ENCODE measurements at regions not wholly inside any gene's neighbourhood (a gene's known extent, or its start where the extent isn't known, plus 50 kb on each side); places are given as distances from the start of the nearest gene placed in this dataset.
A peak's percentile ranks its signal among the peaks of the same experiment; 100 is the strongest.

- Histone ChIP-seq H3K27ac (ENCODE audit: low read depth in 1 of 2, low read length in 1 of 2) (no peak overlapping the region), H3K27me3 (ENCODE audit: control insufficient read depth in 2 of 2, insufficient read depth in 1 of 2, low read length in 1 of 2) (no peaks in the 10 kb centered on the region), H3K36me3 (ENCODE audit: control insufficient read depth in 2 of 2, insufficient read depth in 2 of 2, low read length in 1 of 2) (no peaks in the 10 kb centered on the region), H3K9me3 (ENCODE audit: control insufficient read depth in 2 of 2, insufficient read depth in 1 of 2, low read length in 1 of 2) (no peaks in the 10 kb centered on the region), H3K4me1 (ENCODE audit: control insufficient read depth in 2 of 2, insufficient read depth in 2 of 2, low read length in 2 of 2) (no peaks in the 10 kb centered on the region), H3K4me3 (ENCODE audit: low read length in 2 of 2) (no peak overlapping the region)
- WGBS: no CpG with 5 or more reads among the region's 2 CpGs
- no peak for DNase-seq (ENCODE audit: low read depth in 6 of 9, low spot score in 9 of 9)
These were observed 212.3 kb downstream of the RPS12 start for GRCh38 chr6:133026705-133027104.

- Histone ChIP-seq H3K36me3 (ENCODE audit: control insufficient read depth in 2 of 2, insufficient read depth in 2 of 2, low read length in 1 of 2) (no peaks in the 10 kb centered on the region), H3K27me3 (ENCODE audit: control insufficient read depth in 2 of 2, insufficient read depth in 1 of 2, low read length in 1 of 2) (no peaks in the 10 kb centered on the region), H3K4me1 (ENCODE audit: control insufficient read depth in 2 of 2, insufficient read depth in 2 of 2, low read length in 2 of 2) (no peaks in the 10 kb centered on the region), H3K4me3 (ENCODE audit: low read length in 2 of 2) (no peak overlapping the region), H3K9me3 (ENCODE audit: control insufficient read depth in 2 of 2, insufficient read depth in 1 of 2, low read length in 1 of 2) (no peaks in the 10 kb centered on the region), H3K27ac (ENCODE audit: low read depth in 1 of 2, low read length in 1 of 2) (no peak overlapping the region)
- no peak for DNase-seq (ENCODE audit: low read depth in 6 of 9, low spot score in 9 of 9)
- WGBS: 97% methylated on average over 4 of the region's 4 CpGs
These were observed 207.9 kb upstream of the EYA4 start for GRCh38 chr6:133033263-133033662.

DNA sequence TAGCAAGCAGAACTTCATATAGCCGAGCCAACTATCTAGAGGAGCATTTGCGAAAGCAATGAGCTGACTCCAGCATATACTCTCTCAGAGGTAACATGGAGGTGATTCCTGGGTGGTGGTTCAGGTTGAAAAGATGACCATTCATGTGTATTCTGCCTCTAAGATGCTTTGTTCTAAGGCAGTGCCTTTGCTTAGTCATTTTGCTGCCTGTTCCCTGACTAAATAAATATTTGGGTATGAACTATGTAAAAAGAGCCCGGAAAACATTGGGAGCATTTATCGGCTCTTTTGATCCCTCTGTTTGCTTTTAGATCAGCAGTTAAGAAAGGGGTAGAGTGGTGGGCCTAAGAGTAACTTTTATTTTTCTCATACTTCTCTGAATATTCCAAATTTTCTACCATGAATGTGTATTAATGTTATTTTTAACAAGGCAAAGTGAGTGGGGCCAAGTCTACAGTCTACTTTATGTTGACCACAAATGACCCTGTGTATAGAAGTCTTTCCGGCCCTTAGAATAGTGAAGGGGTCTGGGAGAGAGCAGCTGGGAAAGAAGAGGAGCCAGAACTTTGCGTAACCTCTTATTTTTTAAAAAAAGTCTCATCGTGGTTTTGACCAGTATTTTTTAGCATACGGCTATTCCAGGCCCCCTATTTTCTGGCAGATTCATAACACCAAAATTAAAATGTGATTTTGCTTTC lies 206.5 kb upstream of the EYA4 start:
- H3K4me3 ChIP-seq (ENCODE audit: low read length in 2 of 2): no peak overlapping the region
- H3K36me3 ChIP-seq (ENCODE audit: control insufficient read depth in 2 of 2, insufficient read depth in 2 of 2, low read length in 1 of 2): no peaks in the 10 kb centered on the region
- no peaks in the 10 kb centered on the region for H3K4me1 ChIP-seq (ENCODE audit: control insufficient read depth in 2 of 2, insufficient read depth in 2 of 2, low read length in 2 of 2)
- H3K27ac ChIP-seq (ENCODE audit: low read depth in 1 of 2, low read length in 1 of 2): no peak overlapping the region
- H3K9me3 ChIP-seq (ENCODE audit: control insufficient read depth in 2 of 2, insufficient read depth in 1 of 2, low read length in 1 of 2): no peaks in the 10 kb centered on the region
- no peaks in the 10 kb centered on the region for H3K27me3 ChIP-seq (ENCODE audit: control insufficient read depth in 2 of 2, insufficient read depth in 1 of 2, low read length in 1 of 2)
- WGBS: 93% methylated on average over 8 of the region's 8 CpGs
- DNase-seq (ENCODE audit: low read depth in 6 of 9, low spot score in 9 of 9): no peak

DNA sequence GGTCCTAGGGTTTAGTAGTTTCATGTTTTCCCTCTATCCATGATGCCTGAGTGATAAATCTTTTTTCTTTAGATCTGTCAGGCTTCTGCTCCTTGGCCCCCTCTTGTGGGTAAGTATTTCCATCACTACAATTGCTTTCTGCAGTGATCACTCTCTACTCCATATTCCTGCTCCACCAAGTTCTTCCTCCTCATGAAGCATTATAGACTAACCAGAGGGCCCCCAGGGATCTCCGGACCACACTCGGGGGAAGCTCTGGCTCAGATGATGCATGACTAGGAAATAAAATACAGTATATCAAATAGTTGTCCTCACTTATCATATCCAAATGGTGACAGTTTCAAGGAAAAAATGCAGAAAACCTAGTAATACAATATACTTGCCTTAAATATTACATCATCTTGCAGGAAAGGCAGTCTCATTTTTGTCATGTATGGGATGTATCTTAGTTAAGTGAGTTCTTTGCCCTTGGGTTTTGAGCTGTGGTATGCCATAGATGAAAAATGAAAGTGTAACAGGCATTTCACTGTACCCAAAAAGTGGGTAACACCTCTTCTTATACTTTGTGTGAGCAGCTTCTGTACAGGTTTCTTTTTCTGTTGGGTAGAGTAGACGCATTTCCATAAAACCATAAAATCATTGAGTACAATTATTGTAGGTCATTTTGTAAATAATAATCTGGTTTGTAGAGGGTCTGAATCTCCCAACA lies 200.9 kb upstream of the EYA4 start:
- no peak overlapping the region for H3K27ac ChIP-seq (ENCODE audit: low read depth in 1 of 2, low read length in 1 of 2)
- 82% methylated on average over 3 of the region's 3 CpGs for WGBS
- H3K36me3 ChIP-seq (ENCODE audit: control insufficient read depth in 2 of 2, insufficient read depth in 2 of 2, low read length in 1 of 2): no peaks in the 10 kb centered on the region
- H3K9me3 ChIP-seq (ENCODE audit: control insufficient read depth in 2 of 2, insufficient read depth in 1 of 2, low read length in 1 of 2): no peaks in the 10 kb centered on the region
- DNase-seq (ENCODE audit: low read depth in 6 of 9, low spot score in 9 of 9): peak in 1 of 9 donors; percentile 2
- H3K27me3 ChIP-seq (ENCODE audit: control insufficient read depth in 2 of 2, insufficient read depth in 1 of 2, low read length in 1 of 2): no peaks in the 10 kb centered on the region
- H3K4me3 ChIP-seq (ENCODE audit: low read length in 2 of 2): no peak overlapping the region
- no peaks in the 10 kb centered on the region for H3K4me1 ChIP-seq (ENCODE audit: control insufficient read depth in 2 of 2, insufficient read depth in 2 of 2, low read length in 2 of 2)

DNA sequence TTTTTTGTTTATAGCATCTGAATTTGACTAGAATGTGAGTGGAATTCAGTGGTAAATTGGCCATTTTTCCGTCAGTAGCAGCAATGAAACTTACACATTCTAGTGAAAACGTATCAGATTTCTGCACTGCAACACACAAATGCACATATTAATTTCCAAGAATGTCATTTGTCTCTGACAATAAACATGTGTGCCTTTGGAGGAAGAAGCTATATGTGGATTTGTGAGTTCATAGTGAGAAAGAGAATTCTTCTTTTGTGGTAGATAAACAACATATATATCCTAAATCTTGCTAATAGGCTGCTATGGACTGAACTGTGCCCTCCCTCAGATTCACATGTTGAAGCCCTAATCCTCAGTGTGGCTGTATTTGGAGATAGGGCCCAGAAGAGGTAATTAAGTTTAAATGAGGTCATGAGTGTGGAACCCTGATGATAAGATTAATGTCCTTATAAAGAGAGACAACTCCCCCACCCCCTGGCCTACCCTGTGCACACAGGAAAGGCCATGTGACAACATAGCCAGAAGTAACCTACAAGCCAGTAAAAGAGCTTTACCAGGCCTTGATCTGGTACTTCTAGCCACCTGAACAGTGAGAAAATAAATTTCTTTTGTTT lies 200.2 kb upstream of the EYA4 start:
- H3K4me1 ChIP-seq (ENCODE audit: control insufficient read depth in 2 of 2, insufficient read depth in 2 of 2, low read length in 2 of 2): no peaks in the 10 kb centered on the region
- H3K9me3 ChIP-seq (ENCODE audit: control insufficient read depth in 2 of 2, insufficient read depth in 1 of 2, low read length in 1 of 2): no peaks in the 10 kb centered on the region
- no peak overlapping the region for H3K27ac ChIP-seq (ENCODE audit: low read depth in 1 of 2, low read length in 1 of 2)
- H3K4me3 ChIP-seq (ENCODE audit: low read length in 2 of 2): no peak overlapping the region
- H3K36me3 ChIP-seq (ENCODE audit: control insufficient read depth in 2 of 2, insufficient read depth in 2 of 2, low read length in 1 of 2): no peaks in the 10 kb centered on the region
- H3K27me3 ChIP-seq (ENCODE audit: control insufficient read depth in 2 of 2, insufficient read depth in 1 of 2, low read length in 1 of 2): no peaks in the 10 kb centered on the region
- 87% methylated on average over 2 of the region's 2 CpGs for WGBS
- no peak for DNase-seq (ENCODE audit: low read depth in 6 of 9, low spot score in 9 of 9)

DNA sequence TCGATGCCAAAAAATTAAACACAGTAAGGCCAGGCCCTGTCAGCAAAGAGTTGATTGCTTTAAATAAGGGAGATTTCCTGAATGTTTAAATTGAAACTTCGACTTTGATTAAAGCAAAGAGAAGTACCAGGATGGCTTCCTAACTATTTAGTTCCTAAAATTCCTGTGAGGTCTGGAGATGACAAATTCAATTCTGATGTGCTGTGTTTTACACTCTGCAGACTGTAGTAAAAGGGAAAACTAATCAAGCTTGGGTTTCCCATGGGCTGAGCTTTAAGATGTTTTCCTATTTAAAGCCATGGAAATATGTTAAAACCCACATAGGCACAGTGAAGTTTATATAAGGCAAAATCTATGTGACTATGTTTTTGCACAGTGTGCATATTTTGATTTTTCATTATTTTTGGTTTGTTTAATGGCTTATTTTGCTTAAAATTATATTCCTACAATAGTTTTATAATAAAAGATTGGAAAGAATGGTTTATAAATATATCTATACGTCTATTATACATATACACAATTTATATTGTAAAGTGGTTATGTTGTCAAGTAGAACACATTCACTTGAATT lies 198.5 kb upstream of the EYA4 start:
- no peaks in the 10 kb centered on the region for H3K4me1 ChIP-seq (ENCODE audit: control insufficient read depth in 2 of 2, insufficient read depth in 2 of 2, low read length in 2 of 2)
- H3K27me3 ChIP-seq (ENCODE audit: control insufficient read depth in 2 of 2, insufficient read depth in 1 of 2, low read length in 1 of 2): no peaks in the 10 kb centered on the region
- H3K36me3 ChIP-seq (ENCODE audit: control insufficient read depth in 2 of 2, insufficient read depth in 2 of 2, low read length in 1 of 2): no peaks in the 10 kb centered on the region
- H3K4me3 ChIP-seq (ENCODE audit: low read length in 2 of 2): no peak overlapping the region
- no peaks in the 10 kb centered on the region for H3K9me3 ChIP-seq (ENCODE audit: control insufficient read depth in 2 of 2, insufficient read depth in 1 of 2, low read length in 1 of 2)
- WGBS: 92% methylated on average over 3 of the region's 3 CpGs
- H3K27ac ChIP-seq (ENCODE audit: low read depth in 1 of 2, low read length in 1 of 2): no peak overlapping the region
- no peak for DNase-seq (ENCODE audit: low read depth in 6 of 9, low spot score in 9 of 9)

- no peaks in the 10 kb centered on the region for H3K9me3 ChIP-seq (ENCODE audit: control insufficient read depth in 2 of 2, insufficient read depth in 1 of 2, low read length in 1 of 2)
- 86% methylated on average over 3 of the region's 3 CpGs for WGBS
- H3K27ac ChIP-seq (ENCODE audit: low read depth in 1 of 2, low read length in 1 of 2): no peak overlapping the region
- no peaks in the 10 kb centered on the region for H3K36me3 ChIP-seq (ENCODE audit: control insufficient read depth in 2 of 2, insufficient read depth in 2 of 2, low read length in 1 of 2)
- H3K4me3 ChIP-seq (ENCODE audit: low read length in 2 of 2): no peak overlapping the region
- H3K4me1 ChIP-seq (ENCODE audit: control insufficient read depth in 2 of 2, insufficient read depth in 2 of 2, low read length in 2 of 2): no peaks in the 10 kb centered on the region
- DNase-seq (ENCODE audit: low read depth in 6 of 9, low spot score in 9 of 9): no peak
- no peaks in the 10 kb centered on the region for H3K27me3 ChIP-seq (ENCODE audit: control insufficient read depth in 2 of 2, insufficient read depth in 1 of 2, low read length in 1 of 2)
These were observed 194.6 kb upstream of the EYA4 start for GRCh38 chr6:133046576-133046975.

DNA sequence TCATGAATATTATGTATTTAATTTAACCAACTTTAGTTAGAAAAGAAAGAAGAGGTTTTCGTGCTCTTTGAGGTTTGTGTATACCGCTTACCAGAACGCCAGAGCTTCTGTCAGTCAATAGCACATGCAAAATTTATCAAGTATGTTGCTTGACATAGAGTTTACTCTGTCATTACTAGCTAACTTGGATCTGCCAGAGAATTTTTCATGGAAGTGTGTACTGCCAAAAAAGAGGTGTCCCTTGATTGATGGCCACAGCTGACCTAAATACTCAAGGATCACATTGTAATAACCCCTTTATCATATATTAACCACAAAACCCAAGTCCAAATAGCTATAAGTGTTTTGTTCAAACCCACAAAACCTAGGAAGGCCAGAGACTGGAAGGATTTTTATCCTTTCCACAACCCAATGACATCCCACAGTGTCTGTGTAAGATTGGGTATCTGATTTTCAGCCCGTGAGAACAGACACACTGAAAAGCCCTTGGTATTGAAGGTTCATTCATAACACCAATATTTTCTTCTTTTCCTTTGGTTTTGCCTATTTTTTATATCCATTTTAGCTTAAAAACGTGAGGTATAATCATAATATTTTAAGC lies 194.0 kb upstream of the EYA4 start:
- no peak for DNase-seq (ENCODE audit: low read depth in 6 of 9, low spot score in 9 of 9)
- no peaks in the 10 kb centered on the region for H3K36me3 ChIP-seq (ENCODE audit: control insufficient read depth in 2 of 2, insufficient read depth in 2 of 2, low read length in 1 of 2)
- WGBS: 92% methylated on average over 5 of the region's 5 CpGs
- H3K4me1 ChIP-seq (ENCODE audit: control insufficient read depth in 2 of 2, insufficient read depth in 2 of 2, low read length in 2 of 2): no peaks in the 10 kb centered on the region
- no peak overlapping the region for H3K4me3 ChIP-seq (ENCODE audit: low read length in 2 of 2)
- no peaks in the 10 kb centered on the region for H3K9me3 ChIP-seq (ENCODE audit: control insufficient read depth in 2 of 2, insufficient read depth in 1 of 2, low read length in 1 of 2)
- no peaks in the 10 kb centered on the region for H3K27me3 ChIP-seq (ENCODE audit: control insufficient read depth in 2 of 2, insufficient read depth in 1 of 2, low read length in 1 of 2)
- no peak overlapping the region for H3K27ac ChIP-seq (ENCODE audit: low read depth in 1 of 2, low read length in 1 of 2)

- Histone ChIP-seq H3K9me3 (ENCODE audit: control insufficient read depth in 2 of 2, insufficient read depth in 1 of 2, low read length in 1 of 2) (no peaks in the 10 kb centered on the region), H3K27ac (ENCODE audit: low read depth in 1 of 2, low read length in 1 of 2) (no peak overlapping the region), H3K4me3 (ENCODE audit: low read length in 2 of 2) (no peak overlapping the region), H3K4me1 (ENCODE audit: control insufficient read depth in 2 of 2, insufficient read depth in 2 of 2, low read length in 2 of 2) (no peaks in the 10 kb centered on the region), H3K36me3 (ENCODE audit: control insufficient read depth in 2 of 2, insufficient read depth in 2 of 2, low read length in 1 of 2) (no peaks in the 10 kb centered on the region), H3K27me3 (ENCODE audit: control insufficient read depth in 2 of 2, insufficient read depth in 1 of 2, low read length in 1 of 2) (no peaks in the 10 kb centered on the region)
- WGBS: 87% methylated on average over 1 of the region's 1 CpG
- DNase-seq (ENCODE audit: low read depth in 6 of 9, low spot score in 9 of 9): no peak
These were observed 193.5 kb upstream of the EYA4 start for GRCh38 chr6:133047706-133048105.
